Stimulated activated CD4-positive, alpha-beta T cell treated with anti-CD3 and anti-CD28 coated beads, Interleukin-1b, Interleukin-23, amount 100 ng/mL, for 24 hours (primary cell): ENCODE measurements at regions not wholly inside any gene's neighbourhood (a gene's known extent, or its start where the extent isn't known, plus 50 kb on each side); places are given as distances from the start of the nearest gene placed in this dataset.
"Not testable (repeated sequence)": the region's sequence is repeated elsewhere in the genome, so short reads cannot be mapped to it uniquely, and the experiment has no call there.

Experiments
- DNase-seq, 4 experiments: peaks; one replicate each; pipeline ENCODE4 v3.0.0-alpha.2; 2020; ENCODE audit warnings: low read depth in 4 of 4, low spot score in 1 of 4

DNA sequence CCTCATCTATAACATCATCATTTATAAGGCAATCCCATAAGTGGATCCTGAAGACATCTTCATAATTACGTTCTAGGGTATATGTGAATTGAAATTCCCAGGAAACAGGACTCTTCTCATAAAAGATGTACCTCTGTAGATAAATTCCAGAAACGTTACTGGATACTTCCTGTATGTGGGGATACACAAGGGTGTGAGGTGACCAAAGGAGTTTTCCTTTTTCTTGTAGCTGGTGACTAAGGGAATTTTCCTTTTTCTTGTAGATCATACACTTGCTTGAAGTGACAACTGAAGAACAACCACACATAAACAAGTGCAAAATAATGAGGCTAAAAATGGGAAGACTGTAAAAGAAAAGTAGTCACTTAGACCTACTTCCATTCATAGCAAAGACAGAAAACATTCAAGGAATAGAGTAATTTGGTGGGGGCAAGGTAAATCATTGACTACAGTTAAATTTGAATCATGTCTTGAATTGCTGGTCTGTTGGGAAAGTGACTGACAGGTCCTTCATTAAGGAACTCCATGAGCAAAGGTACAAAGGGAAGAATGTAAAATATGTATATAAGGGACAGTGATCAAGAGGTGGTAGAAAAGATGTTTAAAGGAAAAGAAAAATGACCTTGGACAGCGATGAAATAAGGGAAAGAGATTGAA lies 53.2 kb upstream of the UBE2E3 start:
- no peak for DNase-seq

- no peak for DNase-seq
These were observed 54.7 kb upstream of the UBE2E3 start for GRCh38 chr2:180925700-180926099.

DNA sequence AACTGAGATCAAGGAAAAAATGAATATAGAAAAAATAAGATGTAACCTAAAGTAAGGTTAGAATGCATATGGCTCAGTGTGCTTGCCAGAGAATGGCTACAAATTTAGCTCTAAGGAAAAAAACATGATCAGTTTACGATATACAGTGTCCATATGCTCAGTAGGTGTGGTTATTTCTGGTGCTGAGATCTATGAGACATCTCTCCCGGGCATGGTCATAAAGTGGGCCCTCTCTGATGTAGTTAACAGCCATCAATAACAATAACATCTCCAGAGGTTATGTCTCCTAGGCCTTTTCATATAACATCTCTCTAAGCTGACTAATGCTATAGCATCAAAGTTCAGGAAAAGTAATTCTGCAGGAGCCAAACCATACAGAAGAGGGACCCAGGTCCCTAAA lies 56.3 kb upstream of the UBE2E3 start:
- no peak for DNase-seq

GRCh38 chr2:180910831-180911665 lies 69.4 kb upstream of the UBE2E3 start:
- DNase-seq, result no peak

- no peak for DNase-seq
These were observed 72.7 kb upstream of the UBE2E3 start for GRCh38 chr2:180907731-180908130.

DNA sequence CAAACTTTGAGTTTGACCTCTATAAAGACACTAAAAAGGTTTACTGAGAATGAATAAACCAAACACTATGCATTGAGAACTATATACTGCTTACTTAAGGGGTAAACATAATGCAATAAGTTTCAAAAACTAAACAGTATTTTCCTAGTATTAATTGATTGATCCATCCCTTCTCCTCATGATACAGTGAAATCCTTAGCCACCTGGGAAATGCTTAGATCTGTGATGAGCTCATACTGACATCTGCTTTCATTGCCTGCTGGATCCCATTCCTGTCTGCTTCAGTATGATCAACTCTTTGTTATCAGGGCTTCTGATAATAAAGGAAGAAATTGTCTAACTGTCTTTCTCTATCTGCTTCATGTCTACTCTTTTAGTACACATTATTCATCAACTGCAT lies 74.9 kb upstream of the UBE2E3 start:
- no peak for DNase-seq

GRCh38 chr2:180905002-180905401 lies 75.4 kb upstream of the UBE2E3 start:
- DNase-seq, result no peak

- DNase-seq, result no peak
These were observed 79.1 kb upstream of the UBE2E3 start for GRCh38 chr2:180901331-180901730.

GRCh38 chr2:180893752-180894151 lies 86.7 kb upstream of the UBE2E3 start:
- no peak for DNase-seq

- DNase-seq, result no peak
These were observed 88.3 kb upstream of the UBE2E3 start for GRCh38 chr2:180892091-180892490.

GRCh38 chr2:180891360-180891759 lies 89.0 kb upstream of the UBE2E3 start:
- DNase-seq, result no peak

DNA sequence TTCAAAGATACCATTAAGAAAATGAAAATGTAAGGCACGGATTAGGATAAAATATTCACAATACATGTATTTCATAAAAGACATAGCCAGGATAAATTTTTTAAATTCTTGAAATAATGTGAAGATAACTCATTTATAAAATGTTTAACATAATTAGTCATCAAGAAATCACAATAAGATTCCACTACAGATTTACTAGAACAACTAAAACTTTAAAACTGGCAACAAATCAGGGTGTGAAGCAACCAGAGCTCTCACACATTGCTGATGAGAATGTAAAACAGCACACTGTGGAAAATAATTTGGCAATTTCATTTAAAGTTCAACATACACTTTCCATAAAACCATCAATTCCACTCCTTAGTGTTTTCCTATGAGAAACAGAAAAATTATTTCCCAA lies 89.6 kb upstream of the UBE2E3 start:
- no peak for DNase-seq

DNA sequence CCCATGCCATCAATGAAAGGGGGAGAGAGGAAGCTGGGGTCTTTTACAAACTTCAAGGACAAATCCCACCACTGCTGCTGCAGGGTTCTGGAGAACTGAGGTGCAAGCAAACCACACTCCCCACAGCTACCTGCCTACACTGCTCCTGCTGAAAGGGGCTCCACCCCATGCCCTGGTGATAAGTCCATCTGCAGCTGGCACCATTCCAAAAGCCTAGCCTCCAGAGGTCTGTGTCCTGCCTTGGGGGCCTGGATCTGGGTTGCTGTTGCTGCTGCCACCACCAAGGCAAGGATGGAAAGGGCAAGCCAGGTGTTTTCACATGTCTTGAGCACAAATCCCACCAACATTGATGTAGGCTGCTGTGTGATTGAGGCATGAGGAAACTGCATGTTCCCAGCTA lies 97.4 kb upstream of the UBE2E3 start:
- DNase-seq, result no peak

GRCh38 chr2:180876506-180876905 lies 103.9 kb upstream of the UBE2E3 start:
- no peak for DNase-seq

GRCh38 chr2:180873219-180873618 lies 107.2 kb upstream of the UBE2E3 start:
- DNase-seq, result no peak

DNA sequence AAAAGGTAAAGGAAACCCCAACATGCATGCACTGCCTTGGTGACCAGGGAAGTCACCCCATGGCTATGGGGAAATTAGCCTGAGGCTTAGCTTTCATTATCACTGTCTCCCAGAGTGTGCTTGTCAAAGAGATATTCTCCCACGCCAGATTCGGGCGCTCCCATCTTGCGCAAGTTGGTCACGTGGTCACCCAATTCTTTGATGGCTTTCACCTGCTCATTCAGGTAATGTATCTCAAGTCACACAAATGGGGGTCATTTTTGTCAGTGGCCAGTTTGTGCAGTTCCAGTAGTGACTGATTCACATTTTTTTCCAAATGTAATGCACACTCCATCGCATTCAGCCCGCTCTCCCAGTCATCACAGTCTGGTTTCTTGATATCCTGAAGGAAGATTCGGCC lies 107.6 kb upstream of the UBE2E3 start:
- DNase-seq, result not testable (repeated sequence)

- no peak for DNase-seq
These were observed 108.2 kb upstream of the UBE2E3 start for GRCh38 chr2:180872255-180872654.

- DNase-seq, result no peak
These were observed 108.8 kb upstream of the UBE2E3 start for GRCh38 chr2:180871649-180872048.

DNA sequence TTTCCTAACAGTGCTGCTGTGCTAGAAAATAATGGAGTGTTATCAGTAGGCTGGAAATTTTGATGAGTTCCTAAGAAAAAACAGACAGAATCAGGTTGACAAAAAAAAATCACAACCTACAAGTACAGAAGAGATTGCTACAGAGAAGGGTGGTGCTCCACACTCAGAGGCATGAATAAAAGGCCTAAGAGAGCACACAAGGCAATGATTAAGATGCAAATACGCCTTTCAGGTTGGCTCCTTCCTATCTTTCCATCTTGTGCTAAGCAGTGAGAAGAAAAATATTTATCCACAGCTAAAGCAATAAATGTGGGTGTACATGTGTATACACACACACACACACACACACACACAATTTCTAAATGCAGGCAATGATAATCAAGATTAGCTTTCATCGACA lies 130.6 kb upstream of the UBE2E3 start:
- no peak for DNase-seq

- DNase-seq, result no peak
These were observed 132.0 kb upstream of the UBE2E3 start for GRCh38 chr2:180848393-180848792.

- no peak for DNase-seq
These were observed 133.5 kb upstream of the UBE2E3 start for GRCh38 chr2:180846756-180847472.

DNA sequence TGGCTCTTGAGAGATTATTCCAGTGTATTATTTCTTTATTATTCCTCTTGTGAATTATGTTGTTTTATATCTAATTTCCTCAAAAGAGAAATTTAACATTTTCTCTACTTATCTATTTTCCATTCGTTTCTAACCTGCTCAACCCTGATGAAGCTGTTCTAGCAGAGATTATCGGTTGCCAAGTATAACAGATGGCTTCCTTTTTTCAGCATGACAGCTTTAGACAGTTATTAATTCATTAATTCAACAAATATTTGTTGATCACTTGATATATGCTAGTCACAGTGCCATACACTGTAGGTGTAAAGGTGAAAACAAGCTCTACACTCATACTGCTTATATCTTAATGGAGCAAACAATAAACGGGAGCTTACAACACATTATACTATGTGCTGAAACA lies 137.9 kb upstream of the UBE2E3 start:
- no peak for DNase-seq
